Ishikawa (cell line): ENCODE measurements at regions not wholly inside any gene's neighbourhood (a gene's known extent, or its start where the extent isn't known, plus 50 kb on each side); places are given as distances from the start of the nearest gene placed in this dataset.

Source experiments
- CEBPB ChIP-seq: IDR thresholded peaks from 2 replicates; pipeline ENCODE4 v1.6.1; 2012
- EP300 ChIP-seq: IDR thresholded peaks from 2 replicates; pipeline ENCODE4 v1.6.1; 2012; ENCODE audit warnings: borderline replicate concordance
- FOXM1 ChIP-seq: IDR thresholded peaks from 2 replicates; pipeline ENCODE4 v1.6.1; 2012; ENCODE audit warnings: low read depth, borderline replicate concordance
- RAD21 ChIP-seq: IDR thresholded peaks from 2 replicates; pipeline ENCODE4 v1.6.1; 2012; ENCODE audit warnings: low read depth
- TAF1 ChIP-seq: IDR thresholded peaks from 2 replicates; pipeline ENCODE4 v1.6.1; 2012; ENCODE audit warnings: low read depth, mild to moderate bottlenecking
- TCF12 ChIP-seq: IDR thresholded peaks from 2 replicates; pipeline ENCODE4 v1.6.1; 2012; ENCODE audit warnings: low read depth
- YY1 ChIP-seq: IDR thresholded peaks from 2 replicates; pipeline ENCODE4 v1.6.1; 2012; ENCODE audit warnings: low read depth
- ZBTB7A ChIP-seq: IDR thresholded peaks from 2 replicates; pipeline ENCODE4 v1.6.1; 2012; ENCODE audit warnings: low read depth
- TF ChIP-seq, protein P1 (sequence below): IDR thresholded peaks from 2 replicates; pipeline ENCODE4 v1.6.1; 2012
- TF ChIP-seq, protein P2 (sequence below): IDR thresholded peaks from 2 replicates; pipeline ENCODE4 v1.6.1; 2012; ENCODE audit warnings: low read depth, mild to moderate bottlenecking

DNA sequence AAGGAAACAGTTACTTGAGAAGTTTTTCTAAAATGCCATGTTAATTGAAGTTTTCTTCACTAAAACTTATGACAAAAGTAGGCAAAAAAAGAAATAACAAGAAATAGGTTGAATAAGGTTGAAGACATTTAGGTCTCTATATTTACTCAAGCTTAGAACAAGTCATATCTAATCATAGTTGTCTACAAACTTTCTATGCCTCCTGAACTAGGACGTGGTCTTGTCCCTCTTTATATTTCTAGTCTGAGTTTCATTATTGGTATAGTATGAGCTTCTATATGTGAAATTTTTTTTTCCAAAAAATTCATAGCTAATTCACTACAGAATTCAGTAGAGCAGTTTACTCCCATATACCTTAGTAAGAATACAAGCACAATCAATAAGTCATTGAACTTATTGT lies 836.4 kb downstream of the SLITRK6 start:
- no peak for TF ChIP-seq CEBPB
- TF ChIP-seq, protein P1, sequence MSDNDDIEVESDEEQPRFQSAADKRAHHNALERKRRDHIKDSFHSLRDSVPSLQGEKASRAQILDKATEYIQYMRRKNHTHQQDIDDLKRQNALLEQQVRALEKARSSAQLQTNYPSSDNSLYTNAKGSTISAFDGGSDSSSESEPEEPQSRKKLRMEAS: no peak
- TF ChIP-seq ZBTB7A: no peak
- no peak for TF ChIP-seq EP300
- TF ChIP-seq TCF12: no peak
- no peak for TF ChIP-seq FOXM1
- no peak for TF ChIP-seq TAF1
- no peak for TF ChIP-seq YY1
- TF ChIP-seq, protein P2, sequence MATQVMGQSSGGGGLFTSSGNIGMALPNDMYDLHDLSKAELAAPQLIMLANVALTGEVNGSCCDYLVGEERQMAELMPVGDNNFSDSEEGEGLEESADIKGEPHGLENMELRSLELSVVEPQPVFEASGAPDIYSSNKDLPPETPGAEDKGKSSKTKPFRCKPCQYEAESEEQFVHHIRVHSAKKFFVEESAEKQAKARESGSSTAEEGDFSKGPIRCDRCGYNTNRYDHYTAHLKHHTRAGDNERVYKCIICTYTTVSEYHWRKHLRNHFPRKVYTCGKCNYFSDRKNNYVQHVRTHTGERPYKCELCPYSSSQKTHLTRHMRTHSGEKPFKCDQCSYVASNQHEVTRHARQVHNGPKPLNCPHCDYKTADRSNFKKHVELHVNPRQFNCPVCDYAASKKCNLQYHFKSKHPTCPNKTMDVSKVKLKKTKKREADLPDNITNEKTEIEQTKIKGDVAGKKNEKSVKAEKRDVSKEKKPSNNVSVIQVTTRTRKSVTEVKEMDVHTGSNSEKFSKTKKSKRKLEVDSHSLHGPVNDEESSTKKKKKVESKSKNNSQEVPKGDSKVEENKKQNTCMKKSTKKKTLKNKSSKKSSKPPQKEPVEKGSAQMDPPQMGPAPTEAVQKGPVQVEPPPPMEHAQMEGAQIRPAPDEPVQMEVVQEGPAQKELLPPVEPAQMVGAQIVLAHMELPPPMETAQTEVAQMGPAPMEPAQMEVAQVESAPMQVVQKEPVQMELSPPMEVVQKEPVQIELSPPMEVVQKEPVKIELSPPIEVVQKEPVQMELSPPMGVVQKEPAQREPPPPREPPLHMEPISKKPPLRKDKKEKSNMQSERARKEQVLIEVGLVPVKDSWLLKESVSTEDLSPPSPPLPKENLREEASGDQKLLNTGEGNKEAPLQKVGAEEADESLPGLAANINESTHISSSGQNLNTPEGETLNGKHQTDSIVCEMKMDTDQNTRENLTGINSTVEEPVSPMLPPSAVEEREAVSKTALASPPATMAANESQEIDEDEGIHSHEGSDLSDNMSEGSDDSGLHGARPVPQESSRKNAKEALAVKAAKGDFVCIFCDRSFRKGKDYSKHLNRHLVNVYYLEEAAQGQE: no peak
- no peak for TF ChIP-seq RAD21
